ENCODE measurements at regions not wholly inside any gene's neighbourhood (a gene's known extent, or its start where the extent isn't known, plus 50 kb on each side); places are given as distances from the start of the nearest gene placed in this dataset.

DNA sequence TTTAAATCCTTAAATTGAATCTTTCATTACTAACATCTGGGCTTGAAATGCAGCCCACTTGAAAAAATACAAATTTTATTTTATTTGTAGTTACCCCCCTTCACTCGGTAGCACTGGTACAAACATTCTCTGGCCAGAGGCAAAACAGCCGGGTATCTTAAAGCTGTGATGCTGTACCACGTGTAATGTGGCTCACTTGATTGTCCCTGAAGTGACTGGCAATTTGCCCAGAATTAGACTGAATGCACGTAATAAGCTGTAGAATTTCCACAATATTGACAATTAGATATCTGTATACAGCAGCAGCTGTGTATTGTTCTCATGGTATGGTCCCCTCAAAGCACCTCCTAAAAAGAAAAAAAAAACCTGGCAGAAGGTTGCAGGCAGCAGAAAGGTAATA is 192.8 kb upstream of the TBC1D5 start:
- TF ChIP-seq, protein P1, sequence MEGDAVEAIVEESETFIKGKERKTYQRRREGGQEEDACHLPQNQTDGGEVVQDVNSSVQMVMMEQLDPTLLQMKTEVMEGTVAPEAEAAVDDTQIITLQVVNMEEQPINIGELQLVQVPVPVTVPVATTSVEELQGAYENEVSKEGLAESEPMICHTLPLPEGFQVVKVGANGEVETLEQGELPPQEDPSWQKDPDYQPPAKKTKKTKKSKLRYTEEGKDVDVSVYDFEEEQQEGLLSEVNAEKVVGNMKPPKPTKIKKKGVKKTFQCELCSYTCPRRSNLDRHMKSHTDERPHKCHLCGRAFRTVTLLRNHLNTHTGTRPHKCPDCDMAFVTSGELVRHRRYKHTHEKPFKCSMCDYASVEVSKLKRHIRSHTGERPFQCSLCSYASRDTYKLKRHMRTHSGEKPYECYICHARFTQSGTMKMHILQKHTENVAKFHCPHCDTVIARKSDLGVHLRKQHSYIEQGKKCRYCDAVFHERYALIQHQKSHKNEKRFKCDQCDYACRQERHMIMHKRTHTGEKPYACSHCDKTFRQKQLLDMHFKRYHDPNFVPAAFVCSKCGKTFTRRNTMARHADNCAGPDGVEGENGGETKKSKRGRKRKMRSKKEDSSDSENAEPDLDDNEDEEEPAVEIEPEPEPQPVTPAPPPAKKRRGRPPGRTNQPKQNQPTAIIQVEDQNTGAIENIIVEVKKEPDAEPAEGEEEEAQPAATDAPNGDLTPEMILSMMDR (IDR thresholded peaks at IDR 0.05), result no peak
- no peak for TF ChIP-seq EP300 (IDR thresholded peaks at IDR 0.05)

Measured in ovary (tissue), 3 donors.